ENCODE measurements at regions not wholly inside any gene's neighbourhood (a gene's known extent, or its start where the extent isn't known, plus 50 kb on each side); places are given as distances from the start of the nearest gene placed in this dataset.
"Not testable (repeated sequence)": the region's sequence is repeated elsewhere in the genome, so short reads cannot be mapped to it uniquely, and the experiment has no call there.

GRCh38 chr2:173673640-173674039 lies 291.5 kb downstream of the SP3 start:
- DNase-seq = no peak

GRCh38 chr2:173676647-173677046 lies 288.5 kb downstream of the SP3 start:
- DNase-seq = no peak

DNA sequence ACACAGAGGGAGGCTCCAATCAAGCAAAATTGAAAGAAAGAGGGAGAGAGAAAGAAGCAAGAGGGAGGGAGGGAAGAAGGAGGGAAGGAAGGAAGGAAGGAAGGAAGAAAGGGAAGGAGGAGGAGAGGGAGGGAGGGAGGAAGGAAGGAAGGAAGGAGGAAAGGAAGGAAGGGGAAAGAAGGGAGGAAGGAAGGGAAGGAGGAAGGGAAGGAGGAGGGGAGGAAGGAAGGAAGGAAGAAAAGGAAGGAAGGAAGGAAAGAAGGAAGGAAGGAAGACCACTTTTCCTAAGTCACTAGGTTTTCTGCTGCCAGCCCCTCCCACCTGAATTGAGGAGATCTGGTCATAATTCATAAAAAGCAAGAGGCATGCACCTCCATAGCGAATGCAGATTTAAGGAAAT lies 287.0 kb downstream of the SP3 start:
- no peak for DNase-seq

- no peak for DNase-seq
Observed at GRCh38 chr2:173680574-173680973, 284.6 kb downstream of the SP3 start.

GRCh38 chr2:173681881-173682650 lies 283.1 kb downstream of the SP3 start:
- no peak for DNase-seq

DNA sequence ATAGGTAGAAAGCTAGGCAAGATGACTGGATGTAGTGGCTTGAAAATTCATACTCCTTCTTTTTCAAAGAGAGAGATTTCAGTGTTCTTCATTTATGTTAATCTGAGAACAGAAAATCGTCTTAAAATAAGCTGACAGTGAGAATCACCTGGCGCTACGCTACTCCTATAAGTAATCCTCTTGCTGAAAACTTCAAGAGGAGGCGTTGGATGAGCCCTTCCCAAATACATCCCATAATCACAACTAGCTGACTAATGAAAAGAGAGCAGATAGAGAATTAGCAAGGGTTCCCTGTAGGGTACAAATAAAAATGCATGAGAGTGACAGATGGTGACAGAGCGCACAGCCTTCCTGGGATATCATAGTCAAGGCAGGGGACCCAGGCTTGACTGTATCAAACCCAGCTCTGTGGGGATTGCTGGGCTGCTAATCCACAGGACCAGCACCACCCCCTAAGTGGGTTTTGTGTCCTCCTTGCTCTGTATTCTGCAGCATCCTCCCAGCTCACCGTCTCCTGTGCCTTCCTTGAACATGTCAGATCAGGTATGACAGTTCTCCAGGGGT lies 280.2 kb downstream of the SP3 start:
- DNase-seq = no peak

DNA sequence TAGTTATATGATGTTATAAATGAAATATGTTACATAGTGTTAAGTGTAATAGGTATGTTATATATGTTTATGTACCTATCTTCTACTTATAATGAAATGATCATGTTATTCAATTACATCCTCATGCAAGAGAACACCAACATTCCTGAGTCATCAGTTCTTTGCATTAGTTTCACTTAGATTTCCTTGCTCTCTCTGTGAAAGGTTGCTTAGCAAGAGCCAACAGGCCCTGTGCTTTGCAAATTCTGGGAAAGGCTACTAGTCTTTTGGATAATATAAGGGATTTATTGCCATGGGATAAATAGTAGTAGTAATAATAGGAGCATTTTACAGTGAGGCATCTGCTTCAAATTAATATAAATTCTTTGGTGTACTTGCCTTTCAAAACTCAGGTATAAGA lies 274.8 kb downstream of the SP3 start:
- no peak for DNase-seq

DNA sequence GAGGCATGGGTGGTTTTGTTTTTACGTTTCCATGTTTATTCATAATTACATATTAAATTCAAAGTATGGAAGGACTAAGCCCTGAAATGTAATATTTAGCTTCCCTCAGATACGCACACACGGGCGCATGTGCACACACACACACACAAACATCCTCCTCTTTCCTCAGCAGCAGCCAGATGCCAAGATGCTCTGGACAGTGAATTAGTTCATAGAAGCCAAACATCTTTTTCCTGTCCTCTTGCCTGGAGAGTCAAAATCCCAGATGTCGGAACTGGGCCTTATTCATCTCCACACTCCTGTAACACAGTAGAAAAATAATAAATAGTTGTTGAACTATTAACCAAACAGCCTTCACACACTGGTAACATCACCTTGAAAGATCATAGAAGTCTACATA lies 273.1 kb downstream of the SP3 start:
- peak; percentile 47 for DNase-seq

- DNase-seq = no peak
Observed at GRCh38 chr2:173693044-173693589, 272.1 kb downstream of the SP3 start.

GRCh38 chr2:173696274-173696673 lies 268.9 kb downstream of the SP3 start:
- peak; percentile 75 for DNase-seq

GRCh38 chr2:173697929-173698328 lies 267.2 kb downstream of the SP3 start:
- DNase-seq = no peak

- DNase-seq = no peak
Observed at GRCh38 chr2:173705656-173706055, 259.5 kb downstream of the SP3 start.

DNA sequence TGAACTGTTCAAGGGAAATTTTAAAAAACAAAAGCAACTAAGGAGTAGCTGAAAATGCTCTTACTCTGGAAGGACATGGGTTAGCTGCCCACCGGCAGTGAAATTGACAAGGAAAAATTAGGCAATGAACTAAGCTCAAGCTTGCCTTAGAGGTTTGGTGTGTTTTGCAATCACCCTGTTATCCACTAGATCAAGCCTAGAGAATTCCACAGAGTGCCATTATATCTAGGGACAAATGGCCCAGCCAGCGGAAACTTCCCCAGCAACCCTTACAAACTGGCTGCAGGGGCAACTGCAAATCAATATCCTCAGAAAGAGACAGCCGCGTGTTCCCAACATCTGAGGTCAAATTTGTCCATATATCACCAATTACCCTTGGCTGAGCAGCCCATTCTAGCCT lies 258.2 kb downstream of the SP3 start:
- no peak for DNase-seq

DNA sequence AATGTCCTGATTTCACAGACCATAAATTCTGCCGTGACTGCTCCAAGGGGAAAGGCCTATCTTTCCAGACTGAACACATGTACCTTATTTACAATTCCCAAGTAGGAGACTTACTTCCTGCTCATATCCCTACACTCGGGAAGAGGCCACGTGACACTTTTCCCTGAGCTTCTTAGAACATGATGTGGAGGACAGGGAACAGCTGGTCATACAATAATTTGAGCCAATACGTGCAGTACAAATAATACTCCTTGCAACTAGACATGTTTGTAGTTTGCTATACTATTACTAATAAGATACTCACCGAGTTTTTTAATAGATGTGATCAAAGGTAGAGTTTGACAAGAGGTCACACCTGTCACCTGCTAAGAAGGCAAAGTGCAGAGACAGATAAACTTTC lies 256.4 kb downstream of the SP3 start:
- DNase-seq = peak; percentile 65

DNA sequence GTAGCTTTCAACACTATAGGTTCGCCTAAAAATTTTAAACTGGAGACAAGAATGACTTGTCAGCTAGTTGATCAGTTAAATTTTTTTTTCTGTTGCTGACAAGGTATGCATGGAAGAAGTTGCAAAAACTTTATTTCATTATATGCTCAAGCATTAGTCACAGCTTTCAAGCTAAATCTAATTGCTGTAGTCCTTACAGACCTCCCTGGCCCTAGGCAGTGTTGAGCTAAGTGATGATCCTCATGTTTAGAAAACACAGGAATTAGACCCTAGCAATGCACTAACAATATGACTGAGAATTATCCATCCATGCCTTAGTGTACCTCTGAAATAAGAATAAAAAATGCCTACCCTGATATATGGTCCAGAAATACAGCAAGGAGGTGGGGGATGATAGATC lies 253.4 kb downstream of the SP3 start:
- DNase-seq = no peak

GRCh38 chr2:173713904-173714555 lies 251.1 kb downstream of the SP3 start:
- no peak for DNase-seq

DNA sequence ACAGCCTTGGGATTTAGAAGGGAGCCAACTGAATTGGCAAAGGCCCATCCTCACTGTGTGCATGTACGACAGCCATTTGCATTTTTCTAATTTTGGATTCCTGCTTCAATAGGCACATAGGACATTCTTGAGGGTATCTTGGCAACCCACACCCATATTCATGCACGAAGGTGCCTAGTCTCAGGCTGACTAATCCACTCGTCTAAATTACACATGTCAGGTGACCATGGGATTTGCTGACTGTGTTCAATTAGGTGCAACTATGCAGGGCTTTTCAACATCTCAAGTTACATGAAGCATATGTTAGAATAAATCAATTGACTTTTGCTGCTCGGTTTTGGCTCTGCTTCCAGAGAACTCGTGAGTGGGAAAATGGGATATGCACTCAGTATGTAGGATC lies 249.7 kb downstream of the SP3 start:
- DNase-seq = peak; percentile 39

DNA sequence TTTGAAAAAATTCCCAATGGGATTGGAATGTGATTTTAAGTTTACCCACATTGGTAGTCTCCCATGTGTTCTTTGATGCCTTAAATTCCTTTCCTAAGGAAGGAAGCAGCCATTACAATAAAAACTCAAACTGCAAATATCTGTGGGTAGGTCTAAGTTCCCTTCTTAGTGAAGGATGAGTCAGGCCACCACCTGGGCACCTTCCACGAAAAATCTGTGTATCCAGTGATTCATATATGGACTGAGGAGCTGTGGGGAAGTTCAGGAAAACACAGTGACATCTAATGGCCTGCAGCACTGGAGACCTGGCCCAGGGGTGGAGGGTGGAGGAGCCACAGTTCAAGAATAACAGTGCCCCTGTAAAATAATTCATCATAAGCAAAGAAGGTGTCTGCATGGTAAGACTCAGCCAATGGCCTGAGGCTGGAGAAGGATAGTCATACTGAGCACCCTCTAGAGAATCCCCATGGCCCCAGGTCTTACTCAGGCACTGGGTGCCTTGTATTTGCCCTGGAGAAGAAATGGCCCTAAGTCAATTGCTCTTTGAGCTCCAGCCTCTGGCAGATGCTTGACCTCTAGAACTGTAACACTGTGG lies 248.6 kb downstream of the SP3 start:
- no peak for DNase-seq

DNA sequence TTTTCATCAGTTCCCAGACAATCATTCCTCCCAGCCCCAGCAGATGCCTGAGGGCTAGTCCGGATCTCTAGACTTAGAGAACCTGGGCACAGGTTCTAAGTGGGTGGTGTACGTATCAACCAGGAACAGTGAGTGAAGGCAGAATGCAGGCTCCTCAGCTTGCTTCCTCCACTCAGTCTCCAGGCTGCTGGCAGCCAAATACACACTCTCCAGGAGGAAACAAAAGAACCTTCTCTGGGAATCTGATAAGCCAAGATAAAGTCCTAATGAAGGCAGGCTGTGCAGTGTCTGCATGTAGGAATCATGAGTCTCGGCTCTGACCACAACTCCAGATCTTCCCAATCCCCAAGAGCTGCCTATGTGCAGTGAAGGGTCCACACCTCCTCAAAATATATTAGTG lies 245.7 kb downstream of the SP3 start:
- no peak for DNase-seq

- DNase-seq = peak; percentile 32
Observed at GRCh38 chr2:173720306-173720705, 244.9 kb downstream of the SP3 start.

- DNase-seq = no peak
Observed at GRCh38 chr2:173734797-173735196, 230.4 kb downstream of the SP3 start.

DNA sequence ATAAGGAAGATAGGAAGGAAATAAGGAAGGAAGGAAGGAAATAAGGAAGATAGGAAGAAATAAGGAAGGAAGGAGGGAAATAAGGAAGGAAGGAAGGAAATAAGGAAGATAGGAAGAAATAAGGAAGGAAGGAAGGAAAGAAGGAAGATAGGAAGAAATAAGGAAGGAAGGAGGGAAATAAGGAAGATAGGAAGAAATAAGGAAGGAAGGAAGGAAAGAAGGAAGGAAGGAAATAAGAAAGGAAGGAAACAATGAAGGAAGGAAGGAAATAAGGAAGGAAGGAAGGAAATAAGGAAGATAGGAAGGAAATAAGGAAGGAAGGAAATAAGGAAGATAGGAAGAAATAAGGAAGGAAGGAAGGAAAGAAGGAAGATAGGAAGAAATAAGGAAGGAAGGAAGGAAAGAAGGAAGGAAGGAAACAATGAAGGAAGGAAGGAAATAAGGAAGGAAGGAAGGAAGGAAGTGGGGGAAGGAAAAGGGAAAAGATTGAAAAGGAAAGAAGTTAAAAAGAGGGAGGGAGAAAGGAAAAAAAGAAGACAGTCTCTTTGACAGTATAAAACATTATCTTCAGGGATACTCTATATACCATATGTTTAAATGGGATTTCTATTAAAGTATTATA lies 227.1 kb downstream of the SP3 start:
- DNase-seq = not testable (repeated sequence)

- peak; percentile 31 for DNase-seq
Observed at GRCh38 chr2:173739006-173739405, 226.2 kb downstream of the SP3 start.

All from right hindlimb (tissue), 1 donor.